ENCODE measurements at regions not wholly inside any gene's neighbourhood (a gene's known extent, or its start where the extent isn't known, plus 50 kb on each side); places are given as distances from the start of the nearest gene placed in this dataset.

DNA sequence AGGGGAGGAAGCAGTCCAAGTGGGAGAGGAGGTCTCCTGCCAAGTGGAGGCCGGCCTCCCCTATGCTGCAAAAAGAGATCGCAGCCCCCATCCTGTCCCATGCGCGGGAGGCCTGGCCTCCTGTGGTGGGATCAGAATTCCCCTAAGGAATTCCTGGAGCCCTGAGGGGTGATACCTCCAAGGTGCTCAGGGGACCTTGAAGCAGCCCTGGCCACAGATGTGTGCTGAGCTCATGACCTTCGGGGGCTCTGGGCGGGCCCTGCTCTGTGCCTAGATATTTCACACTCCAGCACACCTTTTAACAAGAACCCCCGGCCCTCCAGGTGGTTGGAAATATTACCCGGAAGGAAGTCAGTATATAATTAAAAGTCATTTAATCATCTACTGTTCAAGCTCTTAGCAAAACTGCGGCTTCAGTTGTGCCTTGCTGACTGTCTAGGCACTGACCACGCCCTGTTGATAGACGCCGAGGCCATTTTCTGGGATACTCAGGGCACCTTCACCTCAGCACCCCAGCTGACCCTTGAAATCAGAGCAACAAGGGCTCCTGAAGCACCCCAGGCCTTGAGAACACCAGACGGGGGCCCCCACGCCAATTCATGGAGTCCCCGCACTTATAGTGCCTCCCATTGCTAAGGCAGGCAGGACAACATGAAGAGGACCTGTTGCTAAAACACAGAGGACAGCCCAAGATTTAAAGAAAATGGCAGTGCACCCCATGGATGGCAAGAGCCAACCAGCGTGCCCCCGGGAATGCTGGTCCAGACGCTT lies 119.1 kb downstream of the NDUFA10 start:
- no peaks in the 10 kb centered on the region for H3K36me3 Mint-ChIP-seq (ENCODE audit: low read depth)
- peaks cover 21% of the 10 kb centered on the region for H3K9me3 Mint-ChIP-seq
- TF ChIP-seq, protein P1, sequence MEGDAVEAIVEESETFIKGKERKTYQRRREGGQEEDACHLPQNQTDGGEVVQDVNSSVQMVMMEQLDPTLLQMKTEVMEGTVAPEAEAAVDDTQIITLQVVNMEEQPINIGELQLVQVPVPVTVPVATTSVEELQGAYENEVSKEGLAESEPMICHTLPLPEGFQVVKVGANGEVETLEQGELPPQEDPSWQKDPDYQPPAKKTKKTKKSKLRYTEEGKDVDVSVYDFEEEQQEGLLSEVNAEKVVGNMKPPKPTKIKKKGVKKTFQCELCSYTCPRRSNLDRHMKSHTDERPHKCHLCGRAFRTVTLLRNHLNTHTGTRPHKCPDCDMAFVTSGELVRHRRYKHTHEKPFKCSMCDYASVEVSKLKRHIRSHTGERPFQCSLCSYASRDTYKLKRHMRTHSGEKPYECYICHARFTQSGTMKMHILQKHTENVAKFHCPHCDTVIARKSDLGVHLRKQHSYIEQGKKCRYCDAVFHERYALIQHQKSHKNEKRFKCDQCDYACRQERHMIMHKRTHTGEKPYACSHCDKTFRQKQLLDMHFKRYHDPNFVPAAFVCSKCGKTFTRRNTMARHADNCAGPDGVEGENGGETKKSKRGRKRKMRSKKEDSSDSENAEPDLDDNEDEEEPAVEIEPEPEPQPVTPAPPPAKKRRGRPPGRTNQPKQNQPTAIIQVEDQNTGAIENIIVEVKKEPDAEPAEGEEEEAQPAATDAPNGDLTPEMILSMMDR (IDR thresholded peaks at IDR 0.05): no peak

DNA sequence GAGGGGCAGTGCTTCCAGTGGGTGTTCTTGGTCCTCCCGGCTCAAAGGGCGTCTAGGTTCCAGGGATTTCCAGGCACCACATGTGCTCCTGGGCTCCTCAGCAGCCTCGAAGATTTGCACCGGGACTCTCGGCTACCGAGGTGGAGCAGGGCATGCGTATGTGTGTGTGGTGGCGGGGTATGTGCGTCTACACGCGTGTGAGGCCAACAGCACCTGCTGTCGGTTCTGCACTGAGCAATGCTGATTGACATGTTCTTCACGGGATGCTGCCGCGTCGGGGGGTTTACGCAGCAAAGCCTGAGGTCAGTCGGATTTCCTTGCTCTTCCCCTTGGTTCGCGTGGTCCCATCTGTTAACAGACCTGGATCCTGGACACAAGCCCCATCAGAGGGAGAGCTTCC lies 119.8 kb downstream of the NDUFA10 start:
- H3K27ac Mint-ChIP-seq: no peak overlapping the region
- no peak overlapping the region for H3K4me3 Mint-ChIP-seq
- DNase-seq: no peak
- peaks cover 19% of the 10 kb centered on the region for H3K27me3 Mint-ChIP-seq (ENCODE audit: insufficient read depth)
- no peaks in the 10 kb centered on the region for H3K36me3 Mint-ChIP-seq (ENCODE audit: low read depth)
- H3K9me3 Mint-ChIP-seq: peaks cover 21% of the 10 kb centered on the region
- TF ChIP-seq, protein P1 (IDR thresholded peaks at IDR 0.05): no peak
- H3K4me1 Mint-ChIP-seq (ENCODE audit: low read depth): no peaks in the 10 kb centered on the region

More for the DNA sequence above, 119.1 kb downstream of the NDUFA10 start:
- DNase-seq: no peak
- Mint-ChIP-seq H3K27me3 (ENCODE audit: insufficient read depth) (peaks cover 16% of the 10 kb centered on the region), H3K4me1 (ENCODE audit: low read depth) (no peaks in the 10 kb centered on the region), H3K27ac (no peak overlapping the region), H3K4me3 (no peak overlapping the region)

DNA sequence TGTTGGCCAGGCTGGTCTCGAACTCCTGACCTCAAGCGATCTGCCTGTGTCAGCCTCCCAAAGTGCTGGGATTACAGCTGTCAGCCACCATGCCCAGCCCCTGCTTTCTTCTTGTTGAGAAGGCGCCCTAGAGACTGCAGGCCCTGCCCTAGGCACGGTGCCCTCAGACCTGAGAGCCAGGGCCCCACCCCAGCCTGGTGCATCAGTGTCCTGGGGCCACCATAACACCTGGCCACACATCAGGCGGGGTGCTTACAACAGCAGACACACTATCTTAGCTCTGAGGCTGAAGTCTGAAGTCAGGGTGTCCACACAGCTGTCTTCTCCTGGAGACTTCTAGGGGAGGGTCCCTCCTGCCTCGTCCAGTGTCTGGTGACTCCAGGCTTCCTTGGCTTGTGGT lies 120.6 kb downstream of the NDUFA10 start:
- H3K27ac Mint-ChIP-seq: no peak overlapping the region
- H3K36me3 Mint-ChIP-seq (ENCODE audit: low read depth): no peaks in the 10 kb centered on the region
- DNase-seq: no peak
- TF ChIP-seq, protein P1 (IDR thresholded peaks at IDR 0.05): no peak
- no peaks in the 10 kb centered on the region for H3K4me1 Mint-ChIP-seq (ENCODE audit: low read depth)
- peaks cover 20% of the 10 kb centered on the region for H3K27me3 Mint-ChIP-seq (ENCODE audit: insufficient read depth)
- no peak overlapping the region for H3K4me3 Mint-ChIP-seq
- H3K9me3 Mint-ChIP-seq: peaks cover 27% of the 10 kb centered on the region

DNA sequence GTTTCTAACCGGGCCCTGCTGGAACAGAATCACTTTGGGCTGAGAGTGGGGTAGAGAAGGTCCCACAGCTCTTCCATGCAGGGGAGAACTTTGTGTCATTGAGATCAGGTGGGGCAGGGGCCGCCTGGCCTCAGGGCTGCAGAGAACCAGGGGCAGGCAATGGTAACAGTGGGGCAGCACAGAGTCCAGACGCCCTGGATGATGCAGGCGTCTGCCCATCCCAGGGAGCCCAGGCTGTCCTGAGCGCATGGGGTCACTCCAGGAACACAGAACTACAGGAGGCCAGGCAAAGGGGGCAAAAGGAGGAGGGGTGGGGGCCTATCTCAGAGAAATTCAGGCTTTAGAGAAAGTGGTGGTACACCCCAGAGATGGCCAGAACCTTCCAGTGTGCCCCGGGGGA lies 121.3 kb downstream of the NDUFA10 start:
- no peaks in the 10 kb centered on the region for H3K4me1 Mint-ChIP-seq (ENCODE audit: low read depth)
- H3K4me3 Mint-ChIP-seq: no peak overlapping the region
- no peak for DNase-seq

DNA sequence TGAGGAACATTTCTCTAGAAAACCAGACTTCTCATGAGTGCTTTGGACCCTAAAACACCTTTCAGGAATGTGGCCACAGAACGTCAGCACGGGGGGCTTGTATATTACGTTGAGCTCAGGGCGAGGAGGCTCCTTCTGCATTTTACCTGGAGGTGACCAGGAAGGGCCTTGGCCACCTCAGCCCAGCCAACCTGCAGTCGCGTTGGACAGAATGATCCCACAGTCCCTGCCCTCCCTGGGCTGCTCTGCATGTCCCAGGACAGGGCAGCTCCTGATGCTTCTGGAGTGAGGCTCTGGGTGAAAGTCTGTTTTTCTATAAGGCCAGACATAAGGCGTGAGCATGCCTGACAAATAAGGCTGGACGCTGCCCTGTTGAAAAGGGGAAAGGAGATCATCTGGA lies 121.9 kb downstream of the NDUFA10 start:
- no peaks in the 10 kb centered on the region for H3K36me3 Mint-ChIP-seq (ENCODE audit: low read depth)
- H3K27ac Mint-ChIP-seq: no peak overlapping the region
- H3K4me3 Mint-ChIP-seq: no peak overlapping the region
- TF ChIP-seq, protein P1 (IDR thresholded peaks at IDR 0.05): no peak
- no peak for DNase-seq
- peaks cover 33% of the 10 kb centered on the region for H3K9me3 Mint-ChIP-seq
- H3K27me3 Mint-ChIP-seq (ENCODE audit: insufficient read depth): peaks cover 20% of the 10 kb centered on the region
- no peaks in the 10 kb centered on the region for H3K4me1 Mint-ChIP-seq (ENCODE audit: low read depth)

More for the DNA sequence above, 121.3 kb downstream of the NDUFA10 start:
- Mint-ChIP-seq H3K9me3 (peaks cover 28% of the 10 kb centered on the region), H3K27me3 (ENCODE audit: insufficient read depth) (peaks cover 20% of the 10 kb centered on the region), H3K27ac (no peak overlapping the region), H3K36me3 (ENCODE audit: low read depth) (no peaks in the 10 kb centered on the region)
- TF ChIP-seq, protein P1 (IDR thresholded peaks at IDR 0.05): no peak

Measured in HFFc6 (cell line).